ENCODE measurements at regions not wholly inside any gene's neighbourhood (a gene's known extent, or its start where the extent isn't known, plus 50 kb on each side); places are given as distances from the start of the nearest gene placed in this dataset.

GRCh38 chr18:56108478-56109367 is 520.7 kb upstream of the TCF4 start:
- no peak for TF ChIP-seq POLR2A (IDR thresholded peaks at IDR 0.05)
- TF ChIP-seq CTCF (IDR thresholded peaks at IDR 0.05) = no peak
